Adrenal gland (tissue), 9 donors: ENCODE measurements at regions not wholly inside any gene's neighbourhood (a gene's known extent, or its start where the extent isn't known, plus 50 kb on each side); places are given as distances from the start of the nearest gene placed in this dataset.
A peak's percentile ranks its signal among the peaks of the same experiment; 100 is the strongest.
"Not testable (repeated sequence)": the region's sequence is repeated elsewhere in the genome, so short reads cannot be mapped to it uniquely, and the experiment has no call there.

Experiments
- DNase-seq, 7 donors: peaks; one replicate each; pipeline ENCODE4 v3.0.0-alpha.2; 2019 to 2020
- H3K27ac ChIP-seq, 5 donors: fragments of 200-600 bp; sonication (generic) in 4 of 5; 1 replicate in 3 of 5; 2 replicates in 2 of 5; pipeline versions ENCODE4 v1.5.1 to v1.8.0; 2016 to 2020; ENCODE audit warnings: mild to moderate bottlenecking in 1 of 5
- H3K27me3 ChIP-seq: fragments of 200-600 bp; 2 replicates; pipeline ENCODE4 v1.8.0; 2021
- H3K36me3 ChIP-seq, 2 donors: fragments of 200-600 bp; replicated peaks in 1 of 2; 1 replicate in 1 of 2; 2 replicates in 1 of 2; pipeline versions ENCODE4 v1.5.1 to v1.8.0; 2018 to 2022
- H3K4me1 ChIP-seq, 2 donors: fragments of 200-600 bp; replicated peaks in 1 of 2; 1 replicate in 1 of 2; 2 replicates in 1 of 2; pipeline versions ENCODE4 v1.5.1 to v1.8.0; 2018 to 2021
- H3K4me3 ChIP-seq, 4 donors: fragments of 200-600 bp; sonication (generic) in 3 of 4; one replicate each; pipeline ENCODE4 v1.5.1; 2016 to 2018
- H3K9me3 ChIP-seq, 3 donors: fragments of 200-600 bp; sonication (generic) in 1 of 3; replicated peaks in 1 of 3; 1 replicate in 2 of 3; 2 replicates in 1 of 3; pipeline versions ENCODE4 v1.5.1 to v1.8.0; 2016 to 2021
- CTCF ChIP-seq, 6 experiments: fragments of 450-650 bp in 4 of 6; fragments of 200-600 bp in 2 of 6; sonication (generic) in 1 of 6; IDR thresholded peaks; 1 replicate in 5 of 6; 2 replicates in 1 of 6; pipeline versions ENCODE4 v1.5.1 to v1.8.0; 2016 to 2021; ENCODE audit warnings: antibody characterized with exemption in 6 of 6, mild to moderate bottlenecking in 2 of 6, moderate library complexity in 1 of 6
- POLR2A ChIP-seq, 2 donors: fragments of 450-650 bp; IDR thresholded peaks; one replicate each; pipeline ENCODE4 v1.6.1; 2017; ENCODE audit warnings: antibody characterized with exemption in 2 of 2, mild to moderate bottlenecking in 2 of 2, moderate library complexity in 1 of 2
- WGBS, 4 donors: extraction: QIAGEN DNeasy Blood & Tissue Kit in 2 of 4; methylation state at CpG; one replicate each; pipeline versions ENCODE4 v1.1.5 to v1.1.7; 2013 to 2017; 5-methylcytosine and 5-hydroxymethylcytosine counted together
- intact Hi-C, 2 donors: fragments of 100-400 bp; cut with DNase I; formaldehyde crosslinking; loops; one replicate each; pipeline versions ENCODE4 v1.14.1 to v1.15.0; 2022 to 2023
- donor health status: healthy with polysubstance abuse.
- donor health status: Bipolar disorder and iron deficiency.
- donor health status: DM: yes; HTN: yes; CAD: no.
- donor health status: DM: no; HTN: no; CAD: no.
- donor health status: DM: no; HTN: no; CAD: no.

GRCh38 chr6:92647630-92648029 is 771.7 kb downstream of the EPHA7 start:
- TF ChIP-seq CTCF (IDR thresholded peaks at IDR 0.05) (no peak), POLR2A (IDR thresholded peaks at IDR 0.05) (no peak)
- DNase-seq = peak in 6 of 7 donors; percentile 10 to 56 (median 47)
- no peaks in the 10 kb centered on the region for H3K36me3 ChIP-seq
- H3K4me1 ChIP-seq = no peaks in the 10 kb centered on the region
- intact Hi-C loops = no loop called here
- no peaks in the 10 kb centered on the region for H3K9me3 ChIP-seq
- H3K4me3 ChIP-seq = no peak overlapping the region
- 27 to 35% (median 31%) methylated on average over 5 of the region's 5 CpGs for WGBS, 4 donors
- H3K27ac ChIP-seq = no peak overlapping the region
- no peaks in the 10 kb centered on the region for H3K27me3 ChIP-seq

- H3K27ac ChIP-seq, H3K4me3 ChIP-seq, H3K36me3 ChIP-seq, intact Hi-C loops, H3K27me3 ChIP-seq, H3K4me1 ChIP-seq, H3K9me3 ChIP-seq: not testable (repeated sequence)
- peak in 4 of 6 experiments; percentile 25 to 43 (median 38) for TF ChIP-seq CTCF (IDR thresholded peaks at IDR 0.05)
- 63 to 72% (median 71%) methylated on average over 24 to 25 of the region's 25 CpGs for WGBS, 4 donors
- peak; percentile 29 to 68 (median 55) for DNase-seq
These were observed 775.1 kb downstream of the EPHA7 start for GRCh38 chr6:92644104-92644791.

GRCh38 chr6:92635553-92636153 is 783.7 kb downstream of the EPHA7 start:
- TF ChIP-seq POLR2A (IDR thresholded peaks at IDR 0.05) (no peak), CTCF (IDR thresholded peaks at IDR 0.05) (no peak)
- no peak for DNase-seq
- no peak overlapping the region for H3K27ac ChIP-seq
- no peaks in the 10 kb centered on the region for H3K4me1 ChIP-seq
- no peaks in the 10 kb centered on the region for H3K36me3 ChIP-seq
- peaks cover 0 to 5% (median 0%) of the 10 kb centered on the region in 3 donors for H3K9me3 ChIP-seq
- WGBS, 4 donors = 61 to 69% (median 62%) methylated on average over 3 of the region's 3 CpGs
- intact Hi-C loops = no loop called here
- no peak overlapping the region for H3K4me3 ChIP-seq
- H3K27me3 ChIP-seq = no peaks in the 10 kb centered on the region

- Histone ChIP-seq H3K4me3 (no peak overlapping the region), H3K27ac (no peak overlapping the region), H3K4me1 (no peaks in the 10 kb centered on the region), H3K9me3 (peaks cover 0 to 5% (median 0%) of the 10 kb centered on the region in 3 donors), H3K27me3 (no peaks in the 10 kb centered on the region), H3K36me3 (no peaks in the 10 kb centered on the region)
- TF ChIP-seq POLR2A (IDR thresholded peaks at IDR 0.05) (no peak), CTCF (IDR thresholded peaks at IDR 0.05) (no peak)
- intact Hi-C loops = no loop called here
- no peak for DNase-seq
- 54 to 58% (median 57%) methylated on average over 3 of the region's 3 CpGs for WGBS, 4 donors
These were observed 784.8 kb downstream of the EPHA7 start for GRCh38 chr6:92634561-92634960.
